Heart right ventricle (tissue), 16 donors: ENCODE measurements at regions not wholly inside any gene's neighbourhood (a gene's known extent, or its start where the extent isn't known, plus 50 kb on each side); places are given as distances from the start of the nearest gene placed in this dataset.

Experiments
- ATAC-seq, 8 donors: fragments of 200-7000 bp; cut with Tn5 transposase; one replicate each; pipeline ENCODE4 v1.9.1; 2020; ENCODE audit warnings: mild to moderate bottlenecking in 8 of 8, moderate library complexity in 8 of 8, moderate number of reproducible peaks in 1 of 8
- DNase-seq, 2 donors: peaks; one replicate each; pipeline ENCODE4 v3.0.0-alpha.2; 2020
- H3K27ac ChIP-seq, 10 donors: fragments of 200-600 bp; sonication (generic) in 2 of 10; one replicate each; pipeline versions ENCODE4 v1.5.0 to v1.8.0; 2020 to 2022; ENCODE audit warnings: mild to moderate bottlenecking in 3 of 10
- H3K27me3 ChIP-seq, 7 donors: fragments of 200-600 bp; one replicate each; pipeline ENCODE4 v1.8.0; 2021 to 2022; ENCODE audit warnings: mild to moderate bottlenecking in 2 of 7
- H3K36me3 ChIP-seq, 9 donors: fragments of 200-600 bp; sonication (generic) in 1 of 9; one replicate each; pipeline versions ENCODE4 v1.5.0 to v1.8.0; 2020 to 2022; ENCODE audit warnings: mild to moderate bottlenecking in 2 of 9
- H3K4me1 ChIP-seq, 9 donors: fragments of 200-600 bp; sonication (generic) in 1 of 9; one replicate each; pipeline versions ENCODE4 v1.5.0 to v1.8.0; 2020 to 2022; ENCODE audit warnings: mild to moderate bottlenecking in 4 of 9
- H3K4me3 ChIP-seq, 10 donors: fragments of 200-600 bp; sonication (generic) in 2 of 10; one replicate each; pipeline versions ENCODE4 v1.5.0 to v1.8.0; 2020 to 2022; ENCODE audit warnings: mild to moderate bottlenecking in 7 of 10, moderate library complexity in 2 of 10
- H3K9me3 ChIP-seq, 11 donors: fragments of 200-600 bp in 10 of 11; sonication (generic) in 2 of 11; one replicate each; pipeline versions ENCODE4 v1.5.0 to v1.8.0; 2013 to 2022; ENCODE audit warnings: mild to moderate bottlenecking in 2 of 11, control low read depth in 1 of 11, moderate library complexity in 1 of 11
- CTCF ChIP-seq, 9 donors: fragments of 200-600 bp; sonication (generic) in 2 of 9; IDR thresholded peaks; one replicate each; pipeline versions ENCODE4 v1.5.0 to v1.8.0; 2021 to 2022; ENCODE audit warnings: antibody characterized with exemption in 9 of 9, mild to moderate bottlenecking in 5 of 9, moderate library complexity in 1 of 9
- WGBS, 2 donors: extraction: QIAGEN DNeasy Blood & Tissue Kit; methylation state at CpG; one replicate each; pipeline ENCODE4 v1.1.7; 2013; ENCODE audit warnings: inconsistent platforms in 1 of 2; 5-methylcytosine and 5-hydroxymethylcytosine counted together
- intact Hi-C, 10 donors: fragments of 100-400 bp; cut with DNase I; formaldehyde crosslinking; loops; one replicate each; pipeline versions ENCODE4 v1.11.1 to v1.14.2; 2022
- donor health status: Arrhythmogenic right ventricular cardiomyopathy.
- donor health status: ischemic (EF 13 %, LVEDD 7.1; RV severe dilation, severe dysfunction).
- donor health status: healthy with polysubstance abuse.
- donor health status: DM: no; HTN: yes; CAD: no.
- donor health status: DM: no; HTN: no; CAD: no.
- donor health status: ischemic (EF 25% LVEDD 6.9; RV normal size, moderate dysfunction).
- donor health status: ischemic (EF 25% LVEDD 5.7; RV mildly dilated, moderate dysfunction).
- donor health status: healthy.
- donor health status: DM: yes; HTN: yes; CAD: no.
- donor health status: Ischemic cardiomyopathy.
- donor health status: ischemic (EF 35%, LVEDD 5.7; RV mildly dilated, moderate dysfunction).
- donor health status: nonischemic (EF 11% LVEDD 7.7; RV severe dilation, severe dysfunction).
- donor health status: DM: yes; HTN: yes; CAD: no.
- donor health status: PGD.
- donor health status: ischemic (EF 29% LVEDD 5.4; RV normal size, mild dysfunction).
- donor health status: nonischemic (EF 23%, LVEDD 6.1; RV moderate dilation, normal function).

GRCh38 chr11:91947215-91947820, 277.3 kb upstream of the FAT3 start:
- Histone ChIP-seq H3K27me3 (no peaks in the 10 kb centered on the region), H3K27ac (no peak overlapping the region), H3K4me1 (peaks cover 0 to 24% (median 18%) of the 10 kb centered on the region in 9 donors), H3K36me3 (no peaks in the 10 kb centered on the region), H3K4me3 (no peak overlapping the region), H3K9me3 (no peaks in the 10 kb centered on the region)
- peak in 7 of 8 donors; percentile 22 to 74 (median 57) for ATAC-seq
- intact Hi-C loops, result no loop called here
- DNase-seq, result no peak
- WGBS, 2 donors, result 0 to 16% methylated on average over 2 of the region's 2 CpGs
- no peak for TF ChIP-seq CTCF (IDR thresholded peaks at IDR 0.05)

- TF ChIP-seq CTCF (IDR thresholded peaks at IDR 0.05), result no peak
- 1 to 8% methylated on average over 1 of the region's 1 CpG for WGBS, 2 donors
- Histone ChIP-seq H3K36me3 (no peaks in the 10 kb centered on the region), H3K4me3 (no peak overlapping the region), H3K27ac (peak overlapping the region in 1 of 10 donors; percentile 3), H3K27me3 (no peaks in the 10 kb centered on the region), H3K9me3 (no peaks in the 10 kb centered on the region), H3K4me1 (peaks cover 0 to 24% (median 18%) of the 10 kb centered on the region in 9 donors)
- no peak for DNase-seq
- ATAC-seq, result peak in 4 of 8 donors; percentile 27 to 79 (median 56)
- intact Hi-C loops, result no loop called here
Observed at GRCh38 chr11:91946397-91946951, 278.1 kb upstream of the FAT3 start.

GRCh38 chr11:91935120-91935519, 289.5 kb upstream of the FAT3 start:
- intact Hi-C loops, result no loop called here
- Histone ChIP-seq H3K4me3 (no peak overlapping the region), H3K4me1 (no peaks in the 10 kb centered on the region), H3K36me3 (no peaks in the 10 kb centered on the region), H3K27ac (no peak overlapping the region), H3K9me3 (peaks cover 0 to 3% (median 0%) of the 10 kb centered on the region in 11 donors), H3K27me3 (no peaks in the 10 kb centered on the region)
- TF ChIP-seq CTCF (IDR thresholded peaks at IDR 0.05), result no peak
- 93 to 95% methylated on average over 3 of the region's 3 CpGs for WGBS, 2 donors
- no peak for ATAC-seq
- DNase-seq, result no peak

DNA sequence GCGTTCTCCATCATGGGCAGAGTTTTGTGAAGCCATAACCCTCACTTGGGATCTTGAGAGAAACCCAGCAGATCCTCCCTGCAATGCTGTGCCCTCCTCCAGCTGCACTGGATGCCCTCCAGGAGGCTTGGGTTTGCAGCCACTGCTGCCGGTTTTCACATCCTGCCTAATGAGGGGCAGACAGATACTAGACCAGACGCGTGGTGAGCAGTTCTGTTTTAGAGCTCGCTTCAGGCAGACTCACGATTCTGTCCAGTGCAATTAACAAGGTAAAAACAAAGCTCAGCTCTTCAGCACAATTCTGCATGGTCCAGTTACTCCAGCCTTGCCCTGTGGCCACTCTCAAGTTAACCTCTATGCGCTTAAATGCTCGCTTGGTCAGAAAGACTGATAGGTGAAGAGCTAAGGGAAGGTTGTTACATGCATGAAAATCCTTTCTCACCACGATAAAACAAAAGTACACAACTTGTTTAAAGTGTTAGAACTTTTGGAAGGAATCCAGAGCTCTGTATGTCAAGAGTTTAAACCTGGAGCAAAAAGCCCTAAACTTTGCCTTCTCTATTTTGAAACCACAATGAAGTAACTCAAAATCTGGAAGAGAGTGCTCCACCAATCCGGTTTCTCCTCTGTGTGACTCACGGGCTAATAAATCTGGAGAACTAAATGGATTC, 292.3 kb upstream of the FAT3 start:
- intact Hi-C loops, result no loop called here
- no peaks in the 10 kb centered on the region for H3K27me3 ChIP-seq
- 71 to 74% methylated on average over 11 of the region's 11 CpGs for whole genome bisulfite sequencing, 2 donors
- H3K4me1 ChIP-seq, result no peaks in the 10 kb centered on the region
- no peak for TF ChIP-seq CTCF (IDR thresholded peaks at IDR 0.05)
- DNase-seq, result no peak
- no peaks in the 10 kb centered on the region for H3K9me3 ChIP-seq
- ATAC-seq, result no peak
- no peak overlapping the region for H3K4me3 ChIP-seq
- no peak overlapping the region for H3K27ac ChIP-seq
- no peaks in the 10 kb centered on the region for H3K36me3 ChIP-seq
